T-cell (primary cell): ENCODE measurements at regions not wholly inside any gene's neighbourhood (a gene's known extent, or its start where the extent isn't known, plus 50 kb on each side); places are given as distances from the start of the nearest gene placed in this dataset.

Experiments
- ATAC-seq, 4 experiments: fragments of 200-7000 bp in 3 of 4; fragments of 150-1000 bp in 1 of 4; cut with Tn5 transposase; replicated peaks in 1 of 4; 1 replicate in 3 of 4; 2 replicates in 1 of 4; pipeline ENCODE4 v1.10.0; 2021; ENCODE audit warnings: moderate library complexity in 3 of 4, mild to moderate bottlenecking in 2 of 4, moderate number of reproducible peaks in 1 of 4
- CTCF ChIA-PET, 2 donors: fragments of 300-600 bp; sonication (Branson Sonifier 250); formaldehyde crosslinking; loops; one replicate each; lab custom pipeline; 2022; ENCODE audit warnings: antibody characterized with exemption in 2 of 2; lab: Charles Lee
- POLR2A ChIA-PET, 2 donors: fragments of 300-600 bp; sonication (Branson Sonifier 250); formaldehyde crosslinking; loops; one replicate each; lab custom pipeline; 2022; ENCODE audit warnings: antibody characterized with exemption in 2 of 2; lab: Charles Lee
- DNase-seq, 35 experiments: peaks; one replicate each; pipeline versions ENCODE4 v3.0.0 to v3.0.0-alpha.2; 2013 to 2023
- H3K27ac ChIP-seq: one replicate; pipeline ENCODE4 v1.5.1; 2013; ENCODE audit warnings: low read length
- H3K27me3 ChIP-seq, 2 experiments: replicated peaks in 1 of 2; 1 replicate in 1 of 2; 2 replicates in 1 of 2; pipeline versions ENCODE4 v1.6.1 to v1.7.0; 2013; ENCODE audit warnings: low read length in 1 of 2, mixed read lengths in 1 of 2; ENCODE audit not compliant: control insufficient read depth in 2 of 2, insufficient read depth in 2 of 2; ENCODE audit errors: extremely low read depth in 1 of 2
- H3K36me3 ChIP-seq, 2 donors: 1 replicate in 1 of 2; 2 replicates in 1 of 2; pipeline versions ENCODE4 v1.6.1 to v1.7.0; 2013; ENCODE audit warnings: low read length in 1 of 2; ENCODE audit not compliant: control insufficient read depth in 2 of 2, insufficient read depth in 1 of 2; ENCODE audit errors: extremely low read depth in 1 of 2
- H3K4me1 ChIP-seq, 2 experiments: 1 replicate in 1 of 2; 2 replicates in 1 of 2; pipeline versions ENCODE4 v1.6.1 to v1.7.0; 2013; ENCODE audit warnings: low read length in 2 of 2, mixed read lengths in 1 of 2; ENCODE audit not compliant: insufficient read depth in 2 of 2, control insufficient read depth in 1 of 2; ENCODE audit errors: extremely low read depth in 1 of 2
- H3K4me3 ChIP-seq, 2 donors: 1 replicate in 1 of 2; 2 replicates in 1 of 2; pipeline versions ENCODE4 v1.5.1 to v1.7.0; 2013; ENCODE audit warnings: mild to moderate bottlenecking in 2 of 2, low read length in 1 of 2, moderate library complexity in 1 of 2; ENCODE audit not compliant: control insufficient read depth in 1 of 2; ENCODE audit errors: extremely low read depth in 1 of 2
- H3K9me3 ChIP-seq: 2 replicates; pipeline ENCODE4 v1.7.0; 2013
- H3K27ac Mint-ChIP-seq, 2 donors: one replicate each; pipeline ENCODE4 v1.8.0; 2020 to 2021; ENCODE audit warnings: mild to moderate bottlenecking in 2 of 2, mixed read lengths in 2 of 2
- H3K27me3 Mint-ChIP-seq, 2 donors: one replicate each; pipeline ENCODE4 v1.8.0; 2021 to 2022; ENCODE audit warnings: mixed read lengths in 2 of 2
- H3K36me3 Mint-ChIP-seq: one replicate; pipeline ENCODE4 v1.8.0; 2021; ENCODE audit warnings: mixed read lengths
- H3K4me1 Mint-ChIP-seq, 3 donors: one replicate each; pipeline ENCODE4 v1.8.0; 2020 to 2022; ENCODE audit warnings: mixed read lengths in 3 of 3, mild to moderate bottlenecking in 1 of 3
- H3K4me3 Mint-ChIP-seq, 3 donors: one replicate each; pipeline ENCODE4 v1.8.0; 2020 to 2022; ENCODE audit warnings: mild to moderate bottlenecking in 3 of 3, mixed read lengths in 3 of 3, moderate library complexity in 3 of 3
- H3K9me3 Mint-ChIP-seq, 3 donors: one replicate each; pipeline ENCODE4 v1.8.0; 2020 to 2022; ENCODE audit warnings: mixed read lengths in 3 of 3
- WGBS: methylation state at CpG from one replicate; pipeline ENCODE4 v1.1.5; 2013; ENCODE audit warnings: missing lambda C conversion rate; ENCODE audit not compliant: insufficient coverage; 5-methylcytosine and 5-hydroxymethylcytosine counted together

DNA sequence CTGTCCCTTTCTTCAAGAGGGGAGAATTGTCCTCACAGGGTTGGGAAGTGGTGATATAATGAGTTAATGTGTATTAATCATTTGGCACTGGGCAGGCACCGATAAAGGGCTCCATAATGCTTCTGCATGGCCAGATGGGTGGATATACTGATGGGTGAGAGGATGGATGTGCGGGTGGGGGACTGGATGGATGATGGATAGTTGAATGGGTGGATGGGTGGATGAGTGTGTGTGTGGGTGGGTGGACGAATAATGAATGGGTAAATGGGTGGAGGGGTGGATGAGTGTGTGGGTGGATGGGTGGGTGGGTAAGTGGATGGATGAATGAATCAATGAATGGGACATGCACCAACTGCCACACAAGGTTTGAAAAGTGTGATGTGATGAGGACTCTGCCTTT lies 127.2 kb downstream of the ACKR3 start:
- 60% methylated on average over 3 of the region's 3 CpGs for WGBS
- ATAC-seq (no peak), DNase-seq (no peak)
- CTCF ChIA-PET = no interaction called here
- Histone ChIP-seq H3K27ac (no peak overlapping the region), H3K9me3 (no peaks in the 10 kb centered on the region), H3K27me3 (peaks cover 0 to 17% of the 10 kb centered on the region in 2 experiments), H3K4me1 (no peaks in the 10 kb centered on the region), H3K36me3 (no peaks in the 10 kb centered on the region), H3K4me3 (no peak overlapping the region)
- Mint-ChIP-seq H3K4me1 (no peaks in the 10 kb centered on the region), H3K9me3 (no peaks in the 10 kb centered on the region), H3K27me3 (peaks cover 12 to 21% of the 10 kb centered on the region in 2 donors), H3K27ac (no peak overlapping the region), H3K4me3 (no peak overlapping the region), H3K36me3 (no peaks in the 10 kb centered on the region)
- POLR2A ChIA-PET = no interaction called here

- no peak overlapping the region for H3K27ac Mint-ChIP-seq
- H3K27ac ChIP-seq = no peak overlapping the region
- POLR2A ChIA-PET = no interaction called here
Observed at GRCh38 chr2:236698016-236698627, 128.5 kb downstream of the ACKR3 start.

DNA sequence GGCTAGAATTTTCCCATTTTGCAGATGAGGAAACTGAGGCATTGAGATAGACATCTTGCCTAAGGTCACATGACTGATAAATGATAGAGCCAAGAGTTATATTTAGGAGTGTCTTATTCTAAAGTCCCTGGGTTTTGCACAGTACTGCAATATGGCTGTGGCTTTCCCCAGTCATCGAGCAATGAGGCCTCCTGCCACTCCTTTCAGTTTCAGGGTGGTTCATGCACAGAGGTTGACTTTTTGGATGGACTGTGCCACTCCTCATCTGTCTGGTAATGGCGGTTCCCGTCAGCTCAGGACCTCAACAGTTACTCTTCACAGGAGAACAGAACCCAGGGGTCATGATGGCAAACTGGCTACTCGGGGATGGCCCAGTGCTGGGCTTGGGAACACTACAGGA lies 131.1 kb downstream of the ACKR3 start:
- ChIA-PET CTCF (no interaction called here), POLR2A (no interaction called here)
- H3K36me3 Mint-ChIP-seq = no peaks in the 10 kb centered on the region
- 71% methylated on average over 4 of the region's 4 CpGs for WGBS
- no peaks in the 10 kb centered on the region for H3K4me1 Mint-ChIP-seq
- no peaks in the 10 kb centered on the region for H3K9me3 Mint-ChIP-seq
- Histone ChIP-seq H3K27me3 (peaks cover 0 to 7% of the 10 kb centered on the region in 2 experiments), H3K36me3 (no peaks in the 10 kb centered on the region), H3K9me3 (no peaks in the 10 kb centered on the region), H3K4me1 (no peaks in the 10 kb centered on the region), H3K4me3 (no peak overlapping the region), H3K27ac (no peak overlapping the region)
- H3K4me3 Mint-ChIP-seq = no peak overlapping the region
- H3K27ac Mint-ChIP-seq = no peak overlapping the region
- no peak for DNase-seq
- ATAC-seq = no peak
- peaks cover 6 to 7% of the 10 kb centered on the region in 2 donors for H3K27me3 Mint-ChIP-seq

More at GRCh38 chr2:236698016-236698627, 128.5 kb downstream of the ACKR3 start:
- Mint-ChIP-seq H3K4me1 (no peaks in the 10 kb centered on the region), H3K9me3 (no peaks in the 10 kb centered on the region), H3K4me3 (no peak overlapping the region), H3K36me3 (no peaks in the 10 kb centered on the region), H3K27me3 (peaks cover 10 to 17% of the 10 kb centered on the region in 2 donors)
- no peaks in the 10 kb centered on the region for H3K4me1 ChIP-seq
- WGBS = no CpG with 5 or more reads among the region's 8 CpGs
- CTCF ChIA-PET = no interaction called here
- peaks cover 0 to 12% of the 10 kb centered on the region in 2 experiments for H3K27me3 ChIP-seq
- DNase-seq = no peak
- no peak overlapping the region for H3K4me3 ChIP-seq
- no peak for ATAC-seq
- H3K9me3 ChIP-seq = no peaks in the 10 kb centered on the region
- H3K36me3 ChIP-seq = no peaks in the 10 kb centered on the region

GRCh38 chr2:236702657-236703372 lies 133.2 kb downstream of the ACKR3 start:
- Mint-ChIP-seq H3K9me3 (no peaks in the 10 kb centered on the region), H3K27me3 (peaks cover 0 to 7% of the 10 kb centered on the region in 2 donors), H3K4me3 (no peak overlapping the region), H3K4me1 (no peaks in the 10 kb centered on the region), H3K36me3 (no peaks in the 10 kb centered on the region), H3K27ac (no peak overlapping the region)
- Histone ChIP-seq H3K9me3 (no peaks in the 10 kb centered on the region), H3K4me3 (no peak overlapping the region), H3K4me1 (no peaks in the 10 kb centered on the region), H3K36me3 (no peaks in the 10 kb centered on the region), H3K27me3 (peaks cover 0 to 9% of the 10 kb centered on the region in 2 experiments), H3K27ac (no peak overlapping the region)
- 85% methylated on average over 9 of the region's 14 CpGs for WGBS
- no peak for ATAC-seq
- CTCF ChIA-PET = no interaction called here
- POLR2A ChIA-PET = no interaction called here
- no peak for DNase-seq

DNA sequence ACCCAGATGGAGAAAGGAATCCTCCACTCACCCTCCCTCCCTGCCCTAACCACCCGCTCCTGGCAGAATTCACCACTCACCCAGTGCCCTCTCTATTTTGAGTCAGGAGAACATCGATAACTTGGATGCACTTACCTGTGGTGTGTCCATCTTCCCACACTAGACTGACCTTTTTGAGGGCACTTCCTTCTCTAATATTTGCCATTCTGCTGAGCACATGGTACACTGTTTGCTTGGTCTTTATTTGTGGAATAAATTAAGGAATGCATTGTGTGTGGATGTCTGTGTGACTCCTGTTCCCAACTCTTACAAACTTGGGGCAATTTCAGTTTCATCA lies 133.7 kb downstream of the ACKR3 start:
- Mint-ChIP-seq H3K27ac (no peak overlapping the region), H3K9me3 (no peaks in the 10 kb centered on the region), H3K36me3 (no peaks in the 10 kb centered on the region), H3K4me1 (no peaks in the 10 kb centered on the region), H3K27me3 (peaks cover 0 to 7% of the 10 kb centered on the region in 2 donors), H3K4me3 (no peak overlapping the region)
- DNase-seq (no peak), ATAC-seq (no peak)
- WGBS = 95% methylated on average over 2 of the region's 2 CpGs
- Histone ChIP-seq H3K27ac (no peak overlapping the region), H3K27me3 (peaks cover 0 to 9% of the 10 kb centered on the region in 2 experiments), H3K36me3 (no peaks in the 10 kb centered on the region), H3K4me3 (no peak overlapping the region), H3K9me3 (no peaks in the 10 kb centered on the region), H3K4me1 (no peaks in the 10 kb centered on the region)
- CTCF ChIA-PET = no interaction called here
- POLR2A ChIA-PET = no interaction called here

- peaks cover 0 to 7% of the 10 kb centered on the region in 2 donors for H3K27me3 Mint-ChIP-seq
- POLR2A ChIA-PET = no interaction called here
- no peaks in the 10 kb centered on the region for H3K4me1 ChIP-seq
- H3K4me1 Mint-ChIP-seq = no peaks in the 10 kb centered on the region
- H3K36me3 ChIP-seq = no peaks in the 10 kb centered on the region
- H3K36me3 Mint-ChIP-seq = no peaks in the 10 kb centered on the region
- WGBS = 70% methylated on average over 9 of the region's 10 CpGs
- H3K9me3 ChIP-seq = no peaks in the 10 kb centered on the region
- ATAC-seq (no peak), DNase-seq (no peak)
- CTCF ChIA-PET = no interaction called here
- no peak overlapping the region for H3K27ac Mint-ChIP-seq
- H3K9me3 Mint-ChIP-seq = no peaks in the 10 kb centered on the region
- H3K27ac ChIP-seq = no peak overlapping the region
- no peak overlapping the region for H3K4me3 Mint-ChIP-seq
- H3K27me3 ChIP-seq = peaks cover 0 to 9% of the 10 kb centered on the region in 2 experiments
- H3K4me3 ChIP-seq = no peak overlapping the region
Observed at GRCh38 chr2:236703906-236704305, 134.3 kb downstream of the ACKR3 start.
